Neuronal stem cell (in vitro differentiated cells): ENCODE measurements at regions not wholly inside any gene's neighbourhood (a gene's known extent, or its start where the extent isn't known, plus 50 kb on each side); places are given as distances from the start of the nearest gene placed in this dataset.
"Not testable (repeated sequence)": the region's sequence is repeated elsewhere in the genome, so short reads cannot be mapped to it uniquely, and the experiment has no call there.

ENCODE experiments used
- DNase-seq: peaks from one replicate; pipeline ENCODE4 v3.0.0-alpha.2; 2013; ENCODE audit warnings: low spot score
- H2AFZ ChIP-seq: one replicate; pipeline ENCODE4 v1.6.1; 2013; ENCODE audit warnings: mild to moderate bottlenecking, low read length, inconsistent platforms
- H2AK5ac ChIP-seq: 2 replicates; pipeline ENCODE4 v1.6.1; 2013; ENCODE audit warnings: low read depth, mild to moderate bottlenecking, inconsistent platforms, low read length, moderate library complexity, mixed read lengths
- H2BK120ac ChIP-seq: 2 replicates; pipeline ENCODE4 v1.6.1; 2013; ENCODE audit warnings: low read depth, mild to moderate bottlenecking, inconsistent platforms, low read length, moderate library complexity, mixed read lengths
- H2BK12ac ChIP-seq: one replicate; pipeline ENCODE4 v1.6.1; 2013; ENCODE audit warnings: low read length, inconsistent platforms
- H2BK15ac ChIP-seq: 2 replicates; pipeline ENCODE4 v1.6.1; 2013; ENCODE audit warnings: mild to moderate bottlenecking, low read length, inconsistent platforms, mixed read lengths
- H2BK5ac ChIP-seq: one replicate; pipeline ENCODE4 v1.6.1; 2013; ENCODE audit warnings: inconsistent platforms, mild to moderate bottlenecking, low read length, moderate library complexity
- H3K14ac ChIP-seq: one replicate; pipeline ENCODE4 v1.6.1; 2013; ENCODE audit warnings: low read length, inconsistent platforms
- H3K18ac ChIP-seq: 2 replicates; pipeline ENCODE4 v1.6.1; 2013; ENCODE audit warnings: low read length, inconsistent platforms
- H3K23ac ChIP-seq: 2 replicates; pipeline ENCODE4 v1.6.1; 2013; ENCODE audit warnings: low read depth, mild to moderate bottlenecking, mixed read lengths, low read length, inconsistent platforms; ENCODE audit not compliant: poor library complexity
- H3K27ac ChIP-seq: replicated peaks from 3 replicates; pipeline ENCODE4 v1.5.1; 2013; ENCODE audit warnings: low read length, inconsistent platforms
- H3K27me3 ChIP-seq, 3 experiments: 2 replicates each; pipeline ENCODE4 v1.6.1; 2013; ENCODE audit warnings: low read length in 3 of 3, mild to moderate bottlenecking in 2 of 3, inconsistent platforms in 1 of 3, low read depth in 1 of 3, mixed read lengths in 1 of 3, moderate library complexity in 1 of 3; ENCODE audit not compliant: control insufficient read depth in 3 of 3, insufficient read depth in 3 of 3
- H3K36me3 ChIP-seq, 2 donors: replicated peaks in 1 of 2; 2 replicates each; pipeline ENCODE4 v1.6.1; 2013; ENCODE audit warnings: low read length in 2 of 2; ENCODE audit not compliant: control insufficient read depth in 2 of 2, insufficient read depth in 2 of 2
- H3K4ac ChIP-seq: 2 replicates; pipeline ENCODE4 v1.6.1; 2013; ENCODE audit warnings: inconsistent platforms, mild to moderate bottlenecking, low read length, moderate library complexity
- H3K4me1 ChIP-seq, 2 donors: 1 replicate in 1 of 2; 2 replicates in 1 of 2; pipeline ENCODE4 v1.6.1; 2013; ENCODE audit warnings: low read length in 2 of 2, low read depth in 1 of 2; ENCODE audit not compliant: control insufficient read depth in 2 of 2, insufficient read depth in 1 of 2
- H3K4me2 ChIP-seq: one replicate; pipeline ENCODE4 v1.6.1; 2013; ENCODE audit warnings: mild to moderate bottlenecking, low read length, inconsistent platforms; ENCODE audit not compliant: insufficient read depth, poor library complexity, severe bottlenecking
- H3K4me3 ChIP-seq, 2 donors: 2 replicates each; pipeline ENCODE4 v1.5.1; 2013; ENCODE audit warnings: low read length in 2 of 2, mild to moderate bottlenecking in 2 of 2, inconsistent platforms in 1 of 2, moderate library complexity in 1 of 2
- H3K79me1 ChIP-seq: one replicate; pipeline ENCODE4 v1.6.1; 2013; ENCODE audit warnings: low read depth, mild to moderate bottlenecking, inconsistent platforms, low read length, moderate library complexity
- H3K9ac ChIP-seq: one replicate; pipeline ENCODE4 v1.6.1; 2013; ENCODE audit warnings: mild to moderate bottlenecking, low read depth, low read length, inconsistent platforms; ENCODE audit not compliant: poor library complexity
- H3K9me3 ChIP-seq, 2 donors: replicated peaks in 1 of 2; 2 replicates each; pipeline versions ENCODE3 to v1.6.1; 2013; ENCODE audit warnings: low read length in 2 of 2, mild to moderate bottlenecking in 2 of 2, inconsistent platforms in 1 of 2, low read depth in 1 of 2, mixed read lengths in 1 of 2, moderate library complexity in 1 of 2; ENCODE audit not compliant: control insufficient read depth in 2 of 2, insufficient read depth in 1 of 2
- H4K8ac ChIP-seq: one replicate; pipeline ENCODE4 v1.6.1; 2013; ENCODE audit warnings: low read depth, mild to moderate bottlenecking, inconsistent platforms, low read length, moderate library complexity
- H4K91ac ChIP-seq: one replicate; pipeline ENCODE4 v1.6.1; 2013; ENCODE audit warnings: low read length, low read depth, mild to moderate bottlenecking, inconsistent platforms; ENCODE audit not compliant: poor library complexity
- WGBS, 2 donors: extraction: QIAGEN DNeasy Blood & Tissue Kit; methylation state at CpG; one replicate each; pipeline ENCODE4 v1.1.7; 2013; ENCODE audit warnings: missing lambda C conversion rate in 2 of 2, mixed read lengths in 1 of 2; ENCODE audit not compliant: insufficient read length in 2 of 2, insufficient replicate concordance in 1 of 2; ENCODE audit errors: extremely low coverage in 2 of 2; 5-methylcytosine and 5-hydroxymethylcytosine counted together

- Histone ChIP-seq H3K4me2 (no peak overlapping the region), H3K18ac (no peak overlapping the region), H2BK120ac (no peak overlapping the region), H3K23ac (no peak overlapping the region), H3K27me3 (no peaks in the 10 kb centered on the region), H3K9ac (no peak overlapping the region), H3K4me3 (no peak overlapping the region), H3K36me3 (no peaks in the 10 kb centered on the region), H3K14ac (no peak overlapping the region), H3K9me3 (no peaks in the 10 kb centered on the region), H2BK15ac (no peak overlapping the region), H3K79me1 (no peaks in the 10 kb centered on the region), H3K4ac (no peak overlapping the region), H2AFZ (no peak overlapping the region), H4K8ac (no peak overlapping the region), H3K27ac (no peak overlapping the region), H2AK5ac (no peak overlapping the region), H2BK5ac (no peak overlapping the region), H3K4me1 (peaks cover 0 to 2% of the 10 kb centered on the region in 2 donors), H4K91ac (no peak overlapping the region), H2BK12ac (no peak overlapping the region)
- WGBS, 2 donors, result no CpG with 5 or more reads among the region's 4 CpGs
- no peak for DNase-seq
Observed at GRCh38 chr12:115294453-115295133, 610.6 kb upstream of the TBX3 start.

DNA sequence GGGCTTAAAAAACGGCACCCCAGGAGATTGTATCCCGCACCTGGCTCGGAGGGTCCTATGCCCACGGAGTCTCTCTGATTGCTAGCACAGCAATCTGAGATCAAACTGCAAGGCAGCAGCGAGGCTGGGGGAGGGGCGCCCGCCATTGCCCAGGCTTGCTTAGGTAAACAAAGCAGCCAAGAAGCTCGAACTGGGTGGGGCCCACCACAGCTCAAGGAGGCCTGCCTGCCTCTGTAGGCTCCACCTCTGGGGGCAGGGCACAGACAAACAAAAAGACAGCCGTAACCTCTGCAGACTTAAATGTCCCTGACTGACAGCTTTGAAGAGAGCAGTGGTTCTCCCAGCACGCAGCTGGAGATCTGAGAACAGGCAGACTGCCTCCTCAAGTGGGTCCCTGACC lies 601.5 kb upstream of the TBX3 start:
- H4K91ac ChIP-seq, H3K4ac ChIP-seq, H2BK15ac ChIP-seq, H2AK5ac ChIP-seq, H3K27ac ChIP-seq, H3K23ac ChIP-seq, H2AFZ ChIP-seq, H3K79me1 ChIP-seq, H3K4me2 ChIP-seq, H3K36me3 ChIP-seq, H4K8ac ChIP-seq, H2BK120ac ChIP-seq, H3K4me3 ChIP-seq, H2BK5ac ChIP-seq, H3K18ac ChIP-seq, H3K4me1 ChIP-seq, H2BK12ac ChIP-seq, H3K9ac ChIP-seq, H3K14ac ChIP-seq, H3K9me3 ChIP-seq, H3K27me3 ChIP-seq, DNase-seq: not testable (repeated sequence)
- no CpG with 5 or more reads among the region's 10 CpGs for WGBS, 2 donors

GRCh38 chr12:115273456-115273855 lies 589.5 kb upstream of the TBX3 start:
- no peak for DNase-seq
- no peak overlapping the region for H2BK120ac ChIP-seq
- H3K9me3 ChIP-seq, result no peaks in the 10 kb centered on the region
- no peak overlapping the region for H4K8ac ChIP-seq
- H3K27me3 ChIP-seq, result no peaks in the 10 kb centered on the region
- no peak overlapping the region for H2BK5ac ChIP-seq
- H3K79me1 ChIP-seq, result no peaks in the 10 kb centered on the region
- no peak overlapping the region for H3K4ac ChIP-seq
- no peak overlapping the region for H3K23ac ChIP-seq
- H3K4me2 ChIP-seq, result no peak overlapping the region
- no peaks in the 10 kb centered on the region for H3K4me1 ChIP-seq
- H2AK5ac ChIP-seq, result no peak overlapping the region
- no peak overlapping the region for H2BK12ac ChIP-seq
- no CpG with 5 or more reads among the region's 2 CpGs for WGBS, 2 donors
- H3K18ac ChIP-seq, result peak overlapping the region; percentile 32
- no peak overlapping the region for H3K14ac ChIP-seq
- H3K9ac ChIP-seq, result no peak overlapping the region
- no peak overlapping the region for H3K27ac ChIP-seq
- no peak overlapping the region for H3K4me3 ChIP-seq
- H4K91ac ChIP-seq, result no peak overlapping the region
- no peak overlapping the region for H2BK15ac ChIP-seq
- no peak overlapping the region for H2AFZ ChIP-seq
- no peaks in the 10 kb centered on the region for H3K36me3 ChIP-seq

DNA sequence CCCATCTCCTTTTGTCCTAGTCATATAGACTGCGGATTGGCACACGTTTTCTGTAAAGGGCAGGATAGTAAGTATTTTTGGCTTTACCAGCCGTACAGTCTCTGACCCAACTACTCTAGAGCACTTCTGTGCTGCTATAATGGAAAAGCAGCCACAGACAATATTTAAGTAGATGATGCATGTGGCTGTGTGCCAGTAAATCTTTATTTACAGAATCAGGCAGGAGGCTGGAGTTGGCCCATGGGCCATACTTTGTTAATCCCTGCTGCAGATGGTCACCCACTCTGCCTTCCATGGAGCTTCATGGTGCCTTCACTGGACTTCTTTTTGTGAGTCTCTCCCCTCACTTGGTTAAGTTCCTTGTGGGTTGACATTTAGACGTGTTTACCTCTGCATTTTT lies 584.5 kb upstream of the TBX3 start:
- WGBS, 2 donors, result no CpG with 5 or more reads among the region's 4 CpGs

More for the DNA sequence above, 584.5 kb upstream of the TBX3 start:
- no peak overlapping the region for H2AFZ ChIP-seq
- no peak overlapping the region for H3K4me3 ChIP-seq
- no peaks in the 10 kb centered on the region for H3K79me1 ChIP-seq
- no peak overlapping the region for H2BK120ac ChIP-seq
- no peak overlapping the region for H3K4ac ChIP-seq
- no peak overlapping the region for H2BK12ac ChIP-seq
- no peak overlapping the region for H3K9ac ChIP-seq
- no peaks in the 10 kb centered on the region for H3K9me3 ChIP-seq
- H3K4me2 ChIP-seq, result no peak overlapping the region
- DNase-seq, result no peak
- no peak overlapping the region for H4K91ac ChIP-seq
- no peak overlapping the region for H2AK5ac ChIP-seq
- no peak overlapping the region for H2BK5ac ChIP-seq
- no peak overlapping the region for H3K27ac ChIP-seq
- no peak overlapping the region for H4K8ac ChIP-seq
- H3K14ac ChIP-seq, result no peak overlapping the region
- H2BK15ac ChIP-seq, result no peak overlapping the region
- no peak overlapping the region for H3K18ac ChIP-seq
- H3K23ac ChIP-seq, result no peak overlapping the region
- no peaks in the 10 kb centered on the region for H3K4me1 ChIP-seq
- H3K36me3 ChIP-seq, result no peaks in the 10 kb centered on the region
- no peaks in the 10 kb centered on the region for H3K27me3 ChIP-seq
